A673 (cell line): ENCODE measurements at regions not wholly inside any gene's neighbourhood (a gene's known extent, or its start where the extent isn't known, plus 50 kb on each side); places are given as distances from the start of the nearest gene placed in this dataset.

Experiments used
- BruUV-seq: library from RNA; stranded (reverse); fragments of 400-500 nt; replicated peaks from 2 replicates; lab custom pipeline; 2021; lab: Mats Ljungman, UMichigan
- CTCF ChIA-PET: fragments of 300-600 bp; sonication (Branson Sonifier 250); formaldehyde crosslinking; loops from one replicate; lab custom pipeline; 2022; ENCODE audit warnings: antibody characterized with exemption; lab: Charles Lee
- POLR2A ChIA-PET: fragments of 300-600 bp; sonication (Branson Sonifier 250); formaldehyde crosslinking; loops from one replicate; lab custom pipeline; 2022; ENCODE audit warnings: antibody characterized with exemption; ENCODE audit not compliant: low non-redundant PET; lab: Charles Lee
- DNase-seq: peaks from one replicate; pipeline ENCODE4 v3.0.0-alpha.2; 2015; ENCODE audit warnings: low spot score
- H3K27ac ChIP-seq: fragments of 200-600 bp; sonication (generic); 2 replicates; pipeline ENCODE4 v1.5.1; 2016; ENCODE audit warnings: mixed run types, low read depth, mild to moderate bottlenecking, mixed read lengths, antibody characterized with exemption, low read length; ENCODE audit not compliant: poor library complexity, severe bottlenecking
- H3K27me3 ChIP-seq: fragments of 200-600 bp; sonication (generic); replicated peaks from 2 replicates; pipeline ENCODE4 v1.6.1; 2017; ENCODE audit warnings: mixed run types, low read depth, mild to moderate bottlenecking, mixed read lengths, antibody characterized with exemption, low read length; ENCODE audit not compliant: insufficient read depth, poor library complexity
- H3K36me3 ChIP-seq: fragments of 200-600 bp; sonication (generic); 2 replicates; pipeline ENCODE4 v1.6.1; 2016; ENCODE audit warnings: mixed run types, mild to moderate bottlenecking, mixed read lengths, antibody characterized with exemption, low read length; ENCODE audit not compliant: insufficient read depth, poor library complexity, severe bottlenecking
- H3K4me1 ChIP-seq: fragments of 200-600 bp; sonication (generic); 2 replicates; pipeline ENCODE4 v1.6.1; 2017; ENCODE audit warnings: mixed run types, mild to moderate bottlenecking, mixed read lengths, antibody characterized with exemption, low read length; ENCODE audit not compliant: insufficient read depth, poor library complexity, severe bottlenecking
- H3K4me3 ChIP-seq: fragments of 200-600 bp; sonication (generic); 2 replicates; pipeline ENCODE4 v1.5.1; 2016; ENCODE audit warnings: low read depth, mixed run types, mild to moderate bottlenecking, mixed read lengths, low read length; ENCODE audit not compliant: poor library complexity, severe bottlenecking
- H3K9me3 ChIP-seq: fragments of 200-600 bp; sonication (generic); 2 replicates; pipeline ENCODE4 v1.6.1; 2016; ENCODE audit warnings: mixed run types, low read depth, mild to moderate bottlenecking, mixed read lengths, antibody characterized with exemption, low read length; ENCODE audit not compliant: poor library complexity, severe bottlenecking
- EZH2 ChIP-seq: fragments of 200-600 bp; sonication (generic); IDR thresholded peaks from 2 replicates; pipeline ENCODE4 v1.6.1; 2017; ENCODE audit warnings: borderline replicate concordance, low read depth, mild to moderate bottlenecking, mixed read lengths, antibody characterized with exemption, low read length; ENCODE audit not compliant: poor library complexity, severe bottlenecking
- intact Hi-C: fragments of 100-400 bp; cut with micrococcal nuclease; formaldehyde crosslinking; loops from one replicate; pipeline ENCODE4 v1.10.0; 2022; ENCODE audit not compliant: unreplicated experiment
- TF ChIP-seq, protein P1 (sequence below): fragments of 300-800, 200-600 bp; sonication (generic); conservative IDR thresholded peaks from 2 replicates; pipeline ENCODE4 v1.5.1; 2017; ENCODE audit warnings: low read depth, mild to moderate bottlenecking, antibody characterized with exemption, low read length, moderate library complexity, mixed read lengths

DNA sequence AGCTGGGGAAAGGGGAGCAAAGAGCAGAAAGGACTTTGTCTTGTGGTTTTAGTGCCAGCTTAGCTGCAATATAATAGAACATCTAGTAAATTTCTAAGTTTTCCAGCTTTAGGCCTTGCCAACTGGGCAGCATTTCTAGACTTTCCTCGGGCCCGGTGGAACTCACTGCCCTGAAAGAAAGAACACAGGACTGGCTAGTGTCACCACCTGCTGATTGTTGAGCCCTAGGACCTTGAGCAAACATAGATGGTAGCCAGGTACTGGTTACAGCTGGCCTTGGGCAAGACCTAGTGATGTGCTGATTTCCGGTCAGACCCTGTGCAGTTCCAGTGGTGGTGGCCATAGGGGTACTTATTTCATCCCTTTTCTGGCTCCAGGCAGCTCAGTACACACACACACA is 753.2 kb upstream of the B3GALT2 start:
- Histone ChIP-seq H3K36me3 (no peaks in the 10 kb centered on the region), H3K4me3 (no peak overlapping the region), H3K4me1 (no peaks in the 10 kb centered on the region), H3K27me3 (no peaks in the 10 kb centered on the region), H3K27ac (no peak overlapping the region), H3K9me3 (no peaks in the 10 kb centered on the region)
- TF ChIP-seq, protein P1, sequence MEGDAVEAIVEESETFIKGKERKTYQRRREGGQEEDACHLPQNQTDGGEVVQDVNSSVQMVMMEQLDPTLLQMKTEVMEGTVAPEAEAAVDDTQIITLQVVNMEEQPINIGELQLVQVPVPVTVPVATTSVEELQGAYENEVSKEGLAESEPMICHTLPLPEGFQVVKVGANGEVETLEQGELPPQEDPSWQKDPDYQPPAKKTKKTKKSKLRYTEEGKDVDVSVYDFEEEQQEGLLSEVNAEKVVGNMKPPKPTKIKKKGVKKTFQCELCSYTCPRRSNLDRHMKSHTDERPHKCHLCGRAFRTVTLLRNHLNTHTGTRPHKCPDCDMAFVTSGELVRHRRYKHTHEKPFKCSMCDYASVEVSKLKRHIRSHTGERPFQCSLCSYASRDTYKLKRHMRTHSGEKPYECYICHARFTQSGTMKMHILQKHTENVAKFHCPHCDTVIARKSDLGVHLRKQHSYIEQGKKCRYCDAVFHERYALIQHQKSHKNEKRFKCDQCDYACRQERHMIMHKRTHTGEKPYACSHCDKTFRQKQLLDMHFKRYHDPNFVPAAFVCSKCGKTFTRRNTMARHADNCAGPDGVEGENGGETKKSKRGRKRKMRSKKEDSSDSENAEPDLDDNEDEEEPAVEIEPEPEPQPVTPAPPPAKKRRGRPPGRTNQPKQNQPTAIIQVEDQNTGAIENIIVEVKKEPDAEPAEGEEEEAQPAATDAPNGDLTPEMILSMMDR, result no peak
- TF ChIP-seq EZH2, result no peak
- ChIA-PET POLR2A (no interaction called here), CTCF (no interaction called here)
- no TSS peak for BruUV-seq
- no peak for DNase-seq
- intact Hi-C loops, result no loop called here

DNA sequence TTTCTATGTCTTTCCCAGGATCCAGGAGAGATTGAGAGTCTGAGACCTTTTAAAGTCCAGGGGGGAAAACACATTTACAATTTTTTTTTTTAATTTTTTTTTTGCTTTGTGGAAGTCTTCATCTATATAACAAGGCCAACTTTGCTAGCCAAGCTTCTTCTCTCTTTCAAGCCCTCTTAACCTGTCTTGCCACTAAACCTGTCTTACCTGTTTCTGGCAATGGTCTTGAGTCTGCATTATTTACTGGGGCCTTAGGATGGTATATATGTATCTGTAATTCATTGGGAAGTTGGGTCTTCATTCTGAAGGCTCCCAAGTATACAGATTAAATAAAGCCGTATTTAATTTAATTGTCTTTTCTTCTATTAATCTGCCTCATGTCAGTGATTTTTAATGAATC is 750.9 kb upstream of the B3GALT2 start:
- Histone ChIP-seq H3K9me3 (no peaks in the 10 kb centered on the region), H3K36me3 (no peaks in the 10 kb centered on the region), H3K27me3 (no peaks in the 10 kb centered on the region), H3K4me3 (no peak overlapping the region), H3K4me1 (no peaks in the 10 kb centered on the region), H3K27ac (no peak overlapping the region)
- BruUV-seq, result no TSS peak
- ChIA-PET POLR2A (no interaction called here), CTCF (no interaction called here)
- intact Hi-C loops, result no loop called here
- no peak for TF ChIP-seq EZH2
- TF ChIP-seq, protein P1, result no peak
- DNase-seq, result no peak

DNA sequence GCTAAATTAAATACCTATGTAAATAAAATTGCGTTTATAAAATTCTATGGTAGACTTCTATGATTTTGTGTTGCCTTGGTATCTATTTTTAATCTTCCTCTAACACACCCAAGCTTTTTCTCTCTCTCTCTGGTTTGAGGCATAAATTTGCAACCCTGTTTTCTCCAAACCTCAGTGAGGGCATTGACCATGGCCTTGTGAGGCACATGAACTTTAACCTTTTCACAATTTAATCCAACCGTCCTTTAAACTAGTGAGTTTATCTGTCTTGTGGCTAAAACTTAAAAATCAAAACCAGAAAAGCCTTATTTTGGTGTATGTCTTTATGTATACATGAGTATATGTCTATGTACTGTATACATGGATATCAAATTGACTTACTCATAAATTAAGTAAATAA is 746.6 kb upstream of the B3GALT2 start:
- CTCF ChIA-PET, result no interaction called here
- Histone ChIP-seq H3K36me3 (no peaks in the 10 kb centered on the region), H3K4me1 (no peaks in the 10 kb centered on the region), H3K27me3 (no peaks in the 10 kb centered on the region), H3K9me3 (peaks cover under 1% of the 10 kb centered on the region), H3K4me3 (no peak overlapping the region), H3K27ac (no peak overlapping the region)
- no peak for DNase-seq
- BruUV-seq, result no TSS peak
- intact Hi-C loops, result no loop called here
- POLR2A ChIA-PET, result no interaction called here
- no peak for TF ChIP-seq EZH2
- TF ChIP-seq, protein P1, result no peak
